Gastrocnemius medialis (tissue), 4 donors: ENCODE measurements at regions not wholly inside any gene's neighbourhood (a gene's known extent, or its start where the extent isn't known, plus 50 kb on each side); places are given as distances from the start of the nearest gene placed in this dataset.

Experiments
- ATAC-seq, 2 donors: fragments of 150-250 bp; one replicate each; pipeline ENCODE4 v1.9.1; 2016
- DNase-seq, 2 donors: peaks; one replicate each; pipeline ENCODE4 v3.0.0-alpha.2; 2019
- H3K27ac ChIP-seq, 4 donors: fragments of 200-600 bp; sonication (generic); 1 replicate in 1 of 4; 2 replicates in 3 of 4; pipeline ENCODE4 v1.5.1; 2016 to 2018; ENCODE audit warnings: mild to moderate bottlenecking in 2 of 4, moderate library complexity in 1 of 4
- H3K27me3 ChIP-seq, 3 donors: fragments of 200-600 bp; sonication (generic) in 2 of 3; 1 replicate in 1 of 3; 2 replicates in 2 of 3; pipeline versions ENCODE4 v1.5.1 to v1.6.0; 2016 to 2019; ENCODE audit warnings: mild to moderate bottlenecking in 1 of 3, moderate library complexity in 1 of 3
- H3K36me3 ChIP-seq, 2 donors: fragments of 200-600 bp; sonication (generic) in 1 of 2; one replicate each; pipeline ENCODE4 v1.5.1; 2017 to 2018
- H3K4me1 ChIP-seq, 2 donors: fragments of 200-600 bp; sonication (generic) in 1 of 2; one replicate each; pipeline ENCODE4 v1.5.1; 2016 to 2017; ENCODE audit warnings: mild to moderate bottlenecking in 2 of 2
- H3K4me3 ChIP-seq, 4 donors: fragments of 200-600 bp; sonication (generic) in 3 of 4; 1 replicate in 1 of 4; 2 replicates in 3 of 4; pipeline ENCODE4 v1.5.1; 2016 to 2019; ENCODE audit warnings: mild to moderate bottlenecking in 2 of 4
- H3K9me3 ChIP-seq, 3 donors: fragments of 200-600 bp; sonication (generic) in 2 of 3; 1 replicate in 1 of 3; 2 replicates in 2 of 3; pipeline ENCODE4 v1.5.1; 2016 to 2019
- POLR2A ChIP-seq, 2 donors: fragments of 450-650 bp; IDR thresholded peaks; one replicate each; pipeline ENCODE4 v1.6.1; 2017; ENCODE audit warnings: antibody characterized with exemption in 2 of 2, mild to moderate bottlenecking in 2 of 2, moderate library complexity in 2 of 2
- in situ Hi-C, 4 donors: fragments of 200-750 bp; cut with MboI; loops; one replicate each; pipeline versions ENCODE4 v1.15.0 to v1.8.0; 2017; ENCODE audit warnings: low sequenced_read_pairs in 4 of 4
- intact Hi-C: fragments of 100-400 bp; cut with DNase I; formaldehyde crosslinking; loops from one replicate; pipeline ENCODE4 v1.15.1; 2023; ENCODE audit warnings: low total_unique reads
- TF ChIP-seq, protein P1 (sequence below), 5 experiments: fragments of 450-650 bp in 3 of 5; fragments of 200-600 bp in 2 of 5; sonication (generic) in 2 of 5; IDR thresholded peaks in 4 of 5; conservative IDR thresholded peaks in 1 of 5; 1 replicate in 4 of 5; 2 replicates in 1 of 5; pipeline ENCODE4 v1.5.1; 2016 to 2019; ENCODE audit warnings: antibody characterized with exemption in 5 of 5, mild to moderate bottlenecking in 3 of 5, moderate library complexity in 3 of 5

DNA sequence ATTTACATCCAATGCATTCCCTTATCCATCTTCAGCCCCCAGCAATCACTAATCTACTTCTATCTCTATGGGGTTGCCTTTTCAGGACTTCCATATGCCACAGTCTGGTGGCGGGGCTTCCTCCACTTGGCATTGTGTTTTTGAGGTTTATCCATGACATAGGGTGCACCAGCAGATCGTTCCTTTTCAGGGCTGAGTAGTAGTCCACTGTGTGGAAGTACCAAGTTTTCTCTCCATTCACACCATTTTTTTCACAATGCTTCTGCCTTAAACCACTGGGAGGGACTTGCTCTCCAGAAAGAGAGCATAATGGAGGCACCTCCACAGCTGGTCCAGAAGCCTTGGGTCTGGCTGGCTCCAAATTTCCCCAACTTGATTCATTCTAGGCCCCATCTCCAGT is 144.0 kb upstream of the IQSEC1 start:
- Histone ChIP-seq H3K27ac (no peak overlapping the region), H3K9me3 (no peaks in the 10 kb centered on the region), H3K36me3 (no peaks in the 10 kb centered on the region), H3K27me3 (no peaks in the 10 kb centered on the region), H3K4me1 (peaks cover 0 to 4% of the 10 kb centered on the region in 2 donors), H3K4me3 (no peak overlapping the region)
- ATAC-seq (no peak), DNase-seq (no peak)
- TF ChIP-seq, protein P1, sequence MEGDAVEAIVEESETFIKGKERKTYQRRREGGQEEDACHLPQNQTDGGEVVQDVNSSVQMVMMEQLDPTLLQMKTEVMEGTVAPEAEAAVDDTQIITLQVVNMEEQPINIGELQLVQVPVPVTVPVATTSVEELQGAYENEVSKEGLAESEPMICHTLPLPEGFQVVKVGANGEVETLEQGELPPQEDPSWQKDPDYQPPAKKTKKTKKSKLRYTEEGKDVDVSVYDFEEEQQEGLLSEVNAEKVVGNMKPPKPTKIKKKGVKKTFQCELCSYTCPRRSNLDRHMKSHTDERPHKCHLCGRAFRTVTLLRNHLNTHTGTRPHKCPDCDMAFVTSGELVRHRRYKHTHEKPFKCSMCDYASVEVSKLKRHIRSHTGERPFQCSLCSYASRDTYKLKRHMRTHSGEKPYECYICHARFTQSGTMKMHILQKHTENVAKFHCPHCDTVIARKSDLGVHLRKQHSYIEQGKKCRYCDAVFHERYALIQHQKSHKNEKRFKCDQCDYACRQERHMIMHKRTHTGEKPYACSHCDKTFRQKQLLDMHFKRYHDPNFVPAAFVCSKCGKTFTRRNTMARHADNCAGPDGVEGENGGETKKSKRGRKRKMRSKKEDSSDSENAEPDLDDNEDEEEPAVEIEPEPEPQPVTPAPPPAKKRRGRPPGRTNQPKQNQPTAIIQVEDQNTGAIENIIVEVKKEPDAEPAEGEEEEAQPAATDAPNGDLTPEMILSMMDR (IDR thresholded peaks at IDR 0.05 in 4 of 5, conservative IDR thresholded peaks at IDR 0.05 in 1 of 5): no peak
- TF ChIP-seq POLR2A (IDR thresholded peaks at IDR 0.05): no peak
- intact Hi-C loops: loop anchor here (5.0 to 10.0 kb wide), 2 partner anchors 65 to 122 kb away; no protein-coding TSS in a partner anchor
- in situ Hi-C loops: no loop called here

DNA sequence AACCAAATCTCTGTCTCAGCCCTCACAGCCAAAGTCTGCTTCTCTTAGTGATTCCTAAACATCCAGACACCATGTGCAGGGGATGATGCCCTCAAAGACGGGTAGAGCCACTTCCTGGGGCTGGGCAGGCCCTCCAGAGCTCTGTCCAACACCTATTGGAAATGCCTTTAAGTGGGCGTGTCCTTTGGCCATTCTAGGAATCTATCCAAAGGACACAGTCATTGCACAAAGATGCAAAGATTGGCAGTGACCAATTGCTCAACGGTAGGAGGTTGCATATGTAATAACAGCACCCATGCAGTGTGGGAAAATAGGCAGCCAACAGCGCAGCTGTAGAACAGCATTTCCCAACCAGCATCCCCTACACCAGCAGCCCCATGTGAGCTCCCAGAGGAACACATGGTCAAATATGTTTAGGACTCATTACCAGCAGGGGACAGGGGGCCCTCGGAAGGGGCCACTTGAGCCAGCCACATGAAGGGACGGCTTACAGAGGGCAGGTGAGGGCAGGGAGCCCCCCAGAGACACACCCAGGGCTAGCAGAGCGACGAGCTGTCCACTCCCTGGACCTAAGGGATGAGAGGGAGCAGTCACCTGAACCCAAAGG is 142.8 kb upstream of the IQSEC1 start:
- no peak for DNase-seq
- Histone ChIP-seq H3K9me3 (no peaks in the 10 kb centered on the region), H3K27ac (no peak overlapping the region), H3K4me1 (peaks cover 0 to 4% of the 10 kb centered on the region in 2 donors), H3K27me3 (no peaks in the 10 kb centered on the region), H3K36me3 (no peaks in the 10 kb centered on the region), H3K4me3 (no peak overlapping the region)
- in situ Hi-C loops (no loop called here), intact Hi-C loops (loop anchor here (5.0 to 10.0 kb wide), 2 partner anchors 66 to 121 kb away; no protein-coding TSS in a partner anchor)
- TF ChIP-seq, protein P1 (IDR thresholded peaks at IDR 0.05 in 4 of 5, conservative IDR thresholded peaks at IDR 0.05 in 1 of 5): no peak
- no peak for TF ChIP-seq POLR2A (IDR thresholded peaks at IDR 0.05)
- ATAC-seq: no peak

DNA sequence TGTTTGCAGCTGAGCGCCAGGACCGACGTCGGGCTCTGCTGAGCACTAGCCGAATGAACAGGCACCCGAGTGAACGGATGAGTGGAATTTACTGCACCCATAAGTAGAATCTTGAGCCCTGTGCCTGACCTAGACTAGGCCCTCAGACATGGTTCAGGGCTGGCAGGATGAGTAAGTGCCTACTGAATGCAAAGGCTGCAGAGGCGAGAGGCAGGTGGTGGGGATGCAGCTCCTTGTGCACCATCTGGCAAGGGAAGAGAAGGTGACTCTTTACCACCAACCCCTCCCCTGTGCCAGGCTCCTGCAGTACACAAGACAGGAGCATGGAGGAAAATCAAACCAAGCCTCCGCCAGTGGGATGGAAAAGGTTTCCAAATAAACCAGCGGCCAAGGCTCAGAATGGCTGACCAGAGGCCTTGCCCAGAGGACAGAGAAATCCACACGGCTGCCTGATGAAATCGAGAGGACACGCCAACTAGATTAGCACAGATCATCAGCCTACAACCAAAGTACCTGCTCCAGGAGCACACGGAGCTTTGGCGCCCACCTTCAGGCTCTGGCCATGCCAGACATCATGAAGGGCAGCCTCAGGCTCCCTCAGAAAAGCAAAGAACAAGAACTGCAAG is 141.7 kb upstream of the IQSEC1 start:
- Histone ChIP-seq H3K27ac (no peak overlapping the region), H3K27me3 (no peaks in the 10 kb centered on the region), H3K4me1 (peaks cover 0 to 4% of the 10 kb centered on the region in 2 donors), H3K36me3 (no peaks in the 10 kb centered on the region), H3K4me3 (no peak overlapping the region), H3K9me3 (no peaks in the 10 kb centered on the region)
- TF ChIP-seq POLR2A (IDR thresholded peaks at IDR 0.05): no peak
- TF ChIP-seq, protein P1 (IDR thresholded peaks at IDR 0.05 in 4 of 5, conservative IDR thresholded peaks at IDR 0.05 in 1 of 5): no peak
- DNase-seq: peak in 1 of 2 donors; percentile 45
- intact Hi-C loops: loop anchor here (5.0 to 10.0 kb wide), 2 partner anchors 67 to 120 kb away; no protein-coding TSS in a partner anchor
- in situ Hi-C loops: no loop called here
- ATAC-seq: peak; percentile 39 to 63

DNA sequence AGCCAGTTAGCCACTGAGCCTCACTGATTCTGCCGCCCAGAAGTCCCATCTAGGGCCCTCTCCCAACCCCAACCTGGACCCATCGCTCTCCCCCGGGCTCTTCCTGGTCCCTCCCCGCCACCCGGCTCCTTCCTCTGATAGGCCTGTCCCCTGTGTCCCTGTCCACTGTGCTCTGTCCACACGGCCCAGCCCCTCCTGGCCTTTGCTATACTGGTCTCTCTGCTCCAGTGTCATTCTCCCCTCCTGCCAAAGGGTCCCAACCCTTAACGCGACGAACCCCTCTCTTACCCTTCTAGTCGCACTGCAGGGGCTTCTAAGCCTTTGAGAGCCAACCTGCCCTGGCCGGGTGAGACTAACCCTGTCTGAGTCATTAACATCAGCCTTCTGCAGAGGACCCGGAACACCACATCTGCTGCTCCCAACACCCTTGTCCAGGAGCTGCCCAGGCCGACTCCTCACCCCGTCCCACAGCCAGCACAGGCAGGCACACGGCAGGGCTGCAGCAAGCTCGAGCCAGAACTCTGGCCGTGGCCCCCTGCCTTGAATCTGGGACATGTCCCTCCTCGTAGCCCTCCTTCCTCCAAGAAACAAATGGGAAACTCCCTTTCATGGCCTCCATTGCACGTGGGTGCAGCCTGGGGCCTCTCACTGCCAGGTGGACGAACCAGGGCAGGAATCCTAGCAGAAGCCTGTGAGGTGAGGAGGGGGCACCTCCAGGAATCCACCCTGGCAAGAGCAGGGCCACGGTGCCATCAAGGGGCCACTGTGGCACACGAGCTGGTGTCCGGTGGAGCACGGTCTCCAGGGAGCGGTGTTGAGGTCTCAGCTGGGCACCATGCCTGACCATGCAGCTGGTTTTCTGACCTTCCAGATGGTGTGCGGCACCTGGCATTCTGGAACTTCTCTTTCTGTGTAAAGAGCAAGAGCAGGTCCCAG is 140.9 kb upstream of the IQSEC1 start:
- intact Hi-C loops: loop anchor here (10.0 kb wide), 1 partner anchor 119 kb away; no protein-coding TSS in a partner anchor
- Histone ChIP-seq H3K27me3 (no peaks in the 10 kb centered on the region), H3K4me1 (peaks cover 0 to under 1% of the 10 kb centered on the region in 2 donors), H3K9me3 (no peaks in the 10 kb centered on the region), H3K27ac (no peak overlapping the region), H3K36me3 (no peaks in the 10 kb centered on the region), H3K4me3 (no peak overlapping the region)
- ATAC-seq (no peak), DNase-seq (no peak)
- TF ChIP-seq, protein P1 (IDR thresholded peaks at IDR 0.05 in 4 of 5, conservative IDR thresholded peaks at IDR 0.05 in 1 of 5): no peak
- TF ChIP-seq POLR2A (IDR thresholded peaks at IDR 0.05): no peak
- in situ Hi-C loops: no loop called here
